ENCODE measurements at regions not wholly inside any gene's neighbourhood (a gene's known extent, or its start where the extent isn't known, plus 50 kb on each side); places are given as distances from the start of the nearest gene placed in this dataset.
"Not testable (repeated sequence)": the region's sequence is repeated elsewhere in the genome, so short reads cannot be mapped to it uniquely, and the experiment has no call there.

GRCh38 chr6:165167861-165168260 lies 141.5 kb downstream of the C6orf118 start:
- no peak for DNase-seq (ENCODE audit: low read depth)

- no peak for DNase-seq (ENCODE audit: low read depth)
Observed at GRCh38 chr6:165167311-165167710, 142.1 kb downstream of the C6orf118 start.

DNA sequence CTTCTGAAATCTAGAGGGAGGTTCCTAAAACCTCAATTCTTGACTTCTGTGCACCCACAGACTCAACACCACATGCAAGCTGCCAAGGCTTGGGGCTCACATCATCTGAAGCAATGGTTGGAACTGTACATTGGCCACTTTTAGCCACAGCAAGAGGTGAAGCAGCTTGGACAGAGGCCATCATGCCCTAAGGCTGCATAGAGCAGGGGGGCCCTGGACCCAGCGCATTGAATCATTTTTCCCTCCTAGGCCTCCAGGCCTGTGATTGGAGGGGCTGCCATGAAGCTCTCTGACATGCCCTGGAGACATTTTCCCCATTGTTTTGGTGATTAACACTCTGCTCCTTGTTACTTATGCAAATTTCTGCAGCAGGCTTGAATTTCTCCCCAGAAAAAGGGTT lies 145.9 kb downstream of the C6orf118 start:
- no peak for DNase-seq (ENCODE audit: low read depth)

- DNase-seq (ENCODE audit: low read depth), result no peak
Observed at GRCh38 chr6:165159460-165159859, 149.9 kb downstream of the C6orf118 start.

DNA sequence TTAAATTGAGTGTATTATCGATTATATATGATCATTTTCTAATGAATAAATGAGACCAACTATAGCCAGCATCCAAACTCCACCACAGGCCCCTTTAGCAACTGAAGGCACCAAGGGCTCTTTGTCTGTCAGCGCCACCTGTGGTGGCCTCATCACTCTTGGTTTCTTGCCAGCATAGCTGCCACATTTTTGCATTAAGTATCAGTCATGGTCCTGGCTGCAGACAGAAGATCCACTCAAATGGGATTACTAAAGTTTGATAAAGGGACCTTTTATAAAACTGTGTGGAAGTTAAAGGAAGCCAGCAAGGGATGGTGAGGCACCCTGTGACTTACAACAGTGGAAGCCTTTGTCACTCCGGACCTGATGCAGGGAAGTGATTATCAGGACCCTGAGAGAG lies 162.9 kb downstream of the C6orf118 start:
- no peak for DNase-seq (ENCODE audit: low read depth)

GRCh38 chr6:165135889-165136288 lies 173.5 kb downstream of the C6orf118 start:
- no peak for DNase-seq (ENCODE audit: low read depth)

DNA sequence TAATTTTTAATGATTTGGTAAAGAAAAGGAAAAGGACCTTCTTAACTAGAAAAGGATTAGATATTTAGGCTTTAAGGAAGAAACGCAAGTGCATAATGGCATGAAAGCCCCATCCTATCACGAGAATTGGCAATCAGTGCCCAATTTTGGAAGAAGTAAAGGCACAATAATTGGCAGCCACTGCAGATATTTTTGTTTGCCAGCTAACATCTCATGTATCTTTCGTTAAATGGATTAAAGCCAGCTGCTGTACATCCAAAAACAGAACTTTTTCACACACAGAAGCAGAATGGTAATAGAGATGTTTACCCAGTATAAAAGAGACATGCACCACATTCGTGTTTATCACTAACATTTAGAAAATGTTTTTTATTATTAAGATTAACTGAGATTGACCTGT lies 180.3 kb downstream of the C6orf118 start:
- DNase-seq (ENCODE audit: low read depth), result no peak

GRCh38 chr6:165127743-165128142 lies 181.7 kb downstream of the C6orf118 start:
- not testable (repeated sequence) for DNase-seq (ENCODE audit: low read depth)

DNA sequence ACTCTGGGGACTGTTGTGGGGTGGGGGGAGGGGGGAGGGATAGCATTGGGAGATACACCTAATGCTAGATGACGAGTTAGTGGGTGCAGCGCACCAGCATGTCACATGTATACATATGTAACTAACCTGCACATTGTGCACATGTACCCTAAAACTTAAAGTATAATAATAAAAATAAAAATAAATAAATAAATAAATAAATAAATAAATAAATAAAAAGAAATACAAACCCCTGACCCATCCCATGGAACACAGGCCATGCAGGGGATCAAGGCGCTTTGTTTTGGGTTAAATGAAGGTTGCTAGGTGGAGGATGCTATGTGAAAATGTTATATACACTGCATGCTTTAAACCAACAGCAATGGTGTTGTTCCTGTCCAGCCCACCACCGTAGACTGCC lies 184.7 kb downstream of the C6orf118 start:
- not testable (repeated sequence) for DNase-seq (ENCODE audit: low read depth)

DNA sequence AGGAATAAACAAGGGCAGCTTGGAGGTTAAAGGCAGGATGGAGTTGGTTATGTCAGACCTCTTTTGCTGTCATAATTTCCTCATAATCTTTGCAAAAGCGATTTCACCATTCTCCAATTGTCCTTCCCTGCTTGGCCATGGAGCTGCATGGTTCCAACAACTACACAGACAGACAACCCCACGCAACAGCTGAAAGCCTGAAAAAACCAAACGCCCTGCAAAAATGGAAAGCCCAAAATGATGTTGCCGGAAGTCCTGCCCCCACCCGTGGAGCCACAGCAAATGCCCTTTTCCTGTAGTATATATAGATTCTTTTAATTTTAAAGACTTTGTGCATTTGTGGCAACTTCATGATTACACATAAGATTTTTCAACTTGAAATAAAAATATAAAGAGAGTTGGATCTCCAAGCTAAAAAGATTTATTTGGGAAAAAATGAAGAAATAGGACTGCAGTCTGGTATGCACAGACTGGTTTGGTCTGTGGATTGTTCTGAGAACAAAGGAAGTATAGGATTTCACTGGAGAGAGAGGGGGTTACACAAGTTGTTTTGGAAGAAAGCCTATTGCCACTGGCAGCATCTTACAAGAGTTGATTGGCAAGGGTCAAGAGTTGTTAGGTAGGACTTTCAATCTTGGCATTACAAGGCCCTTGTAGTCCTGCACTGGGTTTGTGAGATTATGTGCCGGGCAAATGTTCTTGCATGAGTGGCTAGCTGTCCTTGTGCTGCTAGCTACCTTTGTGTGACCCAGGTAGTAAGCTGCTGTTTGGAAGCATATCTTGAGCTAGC lies 190.0 kb downstream of the C6orf118 start:
- no peak for DNase-seq (ENCODE audit: low read depth)

DNA sequence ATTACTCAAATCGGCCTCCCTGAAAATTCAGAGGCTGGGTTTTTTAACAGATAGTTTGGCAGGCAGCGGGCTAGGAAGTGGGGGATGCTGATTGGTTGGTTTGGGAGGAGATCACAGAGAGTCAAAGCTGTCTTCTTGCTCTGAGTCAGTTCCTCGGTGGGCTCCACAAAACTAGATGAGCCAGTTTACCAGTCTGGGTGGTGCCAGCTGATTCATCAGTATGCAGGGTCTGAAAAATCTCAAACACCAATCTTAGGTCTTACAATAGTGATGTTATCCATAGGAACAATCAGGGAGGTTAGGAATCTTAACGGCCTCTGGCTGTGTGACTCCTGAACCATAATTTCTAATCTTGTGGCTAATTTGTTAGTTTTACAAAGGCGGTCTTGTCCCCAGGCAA lies 190.7 kb downstream of the C6orf118 start:
- DNase-seq (ENCODE audit: low read depth), result no peak

- no peak for DNase-seq (ENCODE audit: low read depth)
Observed at GRCh38 chr6:165117806-165118205, 191.6 kb downstream of the C6orf118 start.

DNA sequence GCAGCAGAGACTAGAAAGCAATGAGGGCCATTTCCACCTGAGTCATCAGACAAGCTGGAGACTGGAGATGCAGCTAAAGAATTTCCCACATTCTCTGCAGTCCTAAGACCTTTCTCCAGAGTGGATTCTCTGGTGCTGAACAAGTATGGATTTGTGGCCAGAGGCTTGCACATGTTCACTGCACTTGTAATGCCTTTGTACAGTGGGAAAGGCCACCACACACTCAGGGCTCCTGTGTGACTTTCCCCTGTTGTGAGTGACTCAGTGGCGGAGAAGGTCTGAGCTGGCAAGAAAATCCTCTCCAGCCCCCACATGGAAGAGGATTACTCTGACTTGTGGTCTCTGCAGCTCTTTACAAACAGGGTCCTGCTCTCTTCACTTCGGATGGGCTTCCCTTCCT lies 192.3 kb downstream of the C6orf118 start:
- DNase-seq (ENCODE audit: low read depth), result no peak

DNA sequence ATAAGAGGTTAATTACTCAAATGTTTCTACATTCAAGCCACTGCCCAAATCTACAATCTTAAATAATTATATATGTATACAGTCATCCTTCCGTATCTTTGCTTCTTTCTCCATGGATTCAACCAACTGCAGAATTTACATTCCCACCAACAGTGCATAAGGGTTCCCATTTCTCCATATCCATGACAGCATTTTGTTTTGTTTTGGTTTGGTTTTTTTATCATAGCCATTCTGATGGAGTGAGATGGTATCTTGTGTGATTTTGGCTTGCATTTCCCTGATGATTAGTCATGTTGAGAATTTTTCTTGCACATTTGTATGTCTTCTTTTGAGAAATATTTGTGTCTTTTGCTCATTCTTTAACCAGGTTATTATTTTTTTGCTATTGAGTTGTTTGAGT lies 198.5 kb downstream of the C6orf118 start:
- DNase-seq (ENCODE audit: low read depth), result no peak

DNA sequence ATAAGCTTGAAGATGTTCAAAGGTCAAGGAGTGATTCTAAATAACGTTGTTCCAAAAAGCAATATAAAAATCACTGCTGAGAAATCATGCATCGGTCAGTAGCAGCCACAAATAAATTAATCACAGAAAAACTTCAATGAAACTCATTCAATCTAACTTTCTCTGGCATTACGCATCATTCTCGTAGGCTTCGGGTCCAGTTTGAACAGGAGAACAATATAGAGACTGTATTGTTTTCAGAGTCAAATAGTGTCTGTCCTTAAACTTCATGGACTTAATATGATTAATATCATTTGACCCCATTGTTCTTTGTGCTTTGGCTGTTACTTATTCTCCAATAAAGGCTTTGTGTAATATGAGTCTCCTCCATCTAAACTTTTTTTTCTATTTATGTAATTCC lies 200.4 kb downstream of the C6orf118 start:
- DNase-seq (ENCODE audit: low read depth), result no peak

DNA sequence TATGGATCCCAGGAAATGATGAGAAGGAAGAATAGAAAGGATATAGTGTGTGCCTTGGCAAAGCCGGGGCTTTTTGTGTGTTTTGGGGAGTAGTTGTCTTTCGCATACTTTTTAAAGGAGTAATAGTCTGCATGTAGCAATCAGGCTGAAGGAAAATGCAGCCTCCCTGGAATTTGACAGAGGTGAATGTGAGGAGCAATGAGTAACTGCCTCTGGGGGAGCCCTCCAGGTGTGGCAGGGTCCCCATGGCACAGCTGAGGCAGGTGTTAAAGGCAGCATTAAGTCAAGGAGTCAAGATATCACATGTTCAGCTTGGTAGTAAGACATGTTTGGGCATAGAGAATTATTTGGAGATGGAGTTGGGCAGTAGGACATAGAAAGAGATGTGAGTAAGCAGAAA lies 203.1 kb downstream of the C6orf118 start:
- DNase-seq (ENCODE audit: low read depth), result no peak

DNA sequence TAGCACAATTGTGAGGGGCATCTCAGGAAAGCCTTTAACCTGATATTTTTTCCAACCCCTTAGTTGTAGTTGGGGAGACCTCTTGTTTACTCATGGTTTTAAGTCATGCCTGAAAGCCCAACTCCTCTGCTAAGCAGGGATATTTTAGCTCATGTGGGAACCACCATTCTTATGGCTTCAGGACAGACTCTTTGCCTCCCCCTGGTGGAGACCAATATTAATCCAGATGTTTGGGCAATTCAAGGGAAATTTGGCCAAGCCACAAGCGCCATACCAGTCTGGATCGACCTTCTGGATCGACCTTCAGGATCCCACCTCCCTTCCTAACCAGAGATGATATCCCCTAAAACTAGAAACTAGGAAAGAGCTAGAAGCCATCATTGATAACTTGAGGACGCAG lies 211.2 kb downstream of the C6orf118 start:
- DNase-seq (ENCODE audit: low read depth), result no peak

GRCh38 chr6:165096868-165097267 lies 212.5 kb downstream of the C6orf118 start:
- DNase-seq (ENCODE audit: low read depth), result no peak

DNA sequence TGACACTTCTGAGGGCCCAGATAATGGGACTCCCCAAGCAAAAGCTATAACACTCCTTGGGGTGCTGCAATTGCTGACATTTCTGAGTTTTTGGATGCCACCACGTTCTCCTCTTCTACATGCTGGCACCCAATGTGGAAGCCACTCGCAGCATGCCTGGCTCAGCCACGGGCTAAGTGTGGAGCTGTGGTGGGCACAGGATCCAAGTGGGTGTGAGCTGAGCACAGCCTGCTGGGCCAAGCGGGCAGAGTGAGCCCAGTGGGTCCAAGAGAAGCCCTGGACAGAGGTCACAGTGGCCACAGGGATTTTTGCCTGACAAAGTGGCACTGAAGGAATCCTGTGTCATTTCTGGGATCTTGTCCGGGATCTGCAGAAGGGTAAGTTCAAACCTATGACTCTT lies 213.2 kb downstream of the C6orf118 start:
- DNase-seq (ENCODE audit: low read depth), result no peak

GRCh38 chr6:165092881-165093595 lies 216.4 kb downstream of the C6orf118 start:
- DNase-seq (ENCODE audit: low read depth), result no peak

GRCh38 chr6:165091121-165091785 lies 218.2 kb downstream of the C6orf118 start:
- no peak for DNase-seq (ENCODE audit: low read depth)

GRCh38 chr6:165090242-165090641 lies 219.2 kb downstream of the C6orf118 start:
- DNase-seq (ENCODE audit: low read depth), result no peak

GRCh38 chr6:165086814-165087213 lies 222.6 kb downstream of the C6orf118 start:
- no peak for DNase-seq (ENCODE audit: low read depth)

All from T-helper 22 cell (primary cell).